H1 (cell line): ENCODE measurements at regions not wholly inside any gene's neighbourhood (a gene's known extent, or its start where the extent isn't known, plus 50 kb on each side); places are given as distances from the start of the nearest gene placed in this dataset.

ENCODE experiments used
- CTCF ChIA-PET: fragments of 300-600 bp; sonication (Branson Sonifier 250); formaldehyde crosslinking; loops from one replicate; lab custom pipeline; 2021; ENCODE audit not compliant: partially characterized antibody; lab: Charles Lee
- POLR2A ChIA-PET: fragments of 300-600 bp; sonication (Branson Sonifier 250); formaldehyde crosslinking; loops from one replicate; lab custom pipeline; 2021; ENCODE audit warnings: inconsistent platforms; ENCODE audit not compliant: partially characterized antibody; lab: Charles Lee
- DNase-seq, 2 experiments: peaks; one replicate each; pipeline versions ENCODE4 v3.0.0 to v3.0.0-alpha.2; 2010 to 2022; ENCODE audit warnings: low spot score in 2 of 2, low read depth in 1 of 2, mixed read lengths in 1 of 2
- FAIRE-seq: peaks from 2 replicates; lab custom pipeline; 2011; peaks lifted over from hg19 to GRCh38; lab: Jason Lieb, UNC
- H2AFZ ChIP-seq: 2 replicates; pipeline ENCODE4 v1.8.1; 2012; ENCODE audit warnings: low read length, inconsistent platforms
- H2AK5ac ChIP-seq: 2 replicates; pipeline ENCODE4 v1.6.1; 2013; ENCODE audit warnings: low read depth, low read length
- H2BK120ac ChIP-seq: replicated peaks from 2 replicates; pipeline ENCODE3; 2013; ENCODE audit warnings: low read depth, low read length, inconsistent platforms
- H2BK12ac ChIP-seq: 2 replicates; pipeline ENCODE4 v1.6.1; 2013; ENCODE audit warnings: low read depth, low read length
- H2BK15ac ChIP-seq: 2 replicates; pipeline ENCODE4 v1.6.1; 2013; ENCODE audit warnings: low read length
- H2BK20ac ChIP-seq: 2 replicates; pipeline ENCODE4 v1.6.1; 2013; ENCODE audit warnings: low read length
- H2BK5ac ChIP-seq: 2 replicates; pipeline ENCODE4 v1.6.1; 2013; ENCODE audit warnings: low read depth, low read length
- H3K14ac ChIP-seq: 2 replicates; pipeline ENCODE4 v1.6.1; 2013; ENCODE audit warnings: inconsistent platforms; ENCODE audit not compliant: insufficient read length
- H3K18ac ChIP-seq: 2 replicates; pipeline ENCODE4 v1.6.1; 2013; ENCODE audit warnings: low read length; ENCODE audit errors: extremely low read depth
- H3K23ac ChIP-seq: 2 replicates; pipeline ENCODE4 v1.6.1; 2013; ENCODE audit warnings: inconsistent platforms; ENCODE audit not compliant: insufficient read length
- H3K23me2 ChIP-seq: 2 replicates; pipeline ENCODE4 v1.6.1; 2013; ENCODE audit warnings: low read depth, low read length
- H3K27ac ChIP-seq: 2 replicates; pipeline ENCODE4 v1.6.1; 2011; ENCODE audit warnings: low read depth, low read length, inconsistent platforms
- H3K27me3 ChIP-seq, 4 experiments: replicated peaks in 1 of 4; 1 replicate in 1 of 4; 2 replicates in 3 of 4; pipeline versions ENCODE4 v1.6.1 to v1.8.1; 2011 to 2013; ENCODE audit warnings: low read length in 3 of 4, mild to moderate bottlenecking in 3 of 4, inconsistent platforms in 2 of 4, mixed read lengths in 2 of 4, moderate library complexity in 1 of 4; ENCODE audit not compliant: control insufficient read depth in 3 of 4, insufficient read depth in 3 of 4; ENCODE audit errors: extremely low read depth in 1 of 4
- H3K36me3 ChIP-seq, 4 experiments: 2 replicates each; pipeline versions ENCODE4 v1.6.1 to v1.8.1; 2011 to 2013; ENCODE audit warnings: mild to moderate bottlenecking in 4 of 4, low read length in 3 of 4, moderate library complexity in 2 of 4, control low read depth in 1 of 4, inconsistent platforms in 1 of 4; ENCODE audit not compliant: insufficient read depth in 4 of 4, control insufficient read depth in 2 of 4
- H3K4ac ChIP-seq: replicated peaks from 2 replicates; pipeline ENCODE3; 2013; ENCODE audit warnings: low read length, low read depth, mixed read lengths, inconsistent platforms; ENCODE audit not compliant: insufficient read length
- H3K4me1 ChIP-seq, 4 experiments: replicated peaks in 1 of 4; 1 replicate in 1 of 4; 2 replicates in 3 of 4; pipeline versions ENCODE4 v1.6.1 to v1.8.1; 2011 to 2013; ENCODE audit warnings: low read length in 3 of 4, inconsistent platforms in 2 of 4, mixed read lengths in 1 of 4; ENCODE audit not compliant: insufficient read depth in 4 of 4, control insufficient read depth in 3 of 4
- H3K4me2 ChIP-seq, 2 experiments: 2 replicates each; pipeline versions ENCODE4 v1.6.1 to v1.8.1; 2011 to 2013; ENCODE audit warnings: low read depth in 2 of 2, low read length in 2 of 2, control low read depth in 1 of 2, inconsistent platforms in 1 of 2, mild to moderate bottlenecking in 1 of 2; ENCODE audit not compliant: insufficient read depth in 1 of 2
- H3K4me3 ChIP-seq, 4 experiments: fragments of 200-600, 300-600 bp in 1 of 4; sonication (generic), shearing (Covaris generic), sonication (Bioruptor Twin) in 1 of 4; 2 replicates each; pipeline versions ENCODE4 v1.5.1 to v1.8.1; 2011 to 2016; ENCODE audit warnings: low read length in 4 of 4, low read depth in 3 of 4, control low read depth in 2 of 4, inconsistent platforms in 2 of 4, mild to moderate bottlenecking in 2 of 4, mixed read lengths in 1 of 4, moderate library complexity in 1 of 4; ENCODE audit not compliant: insufficient read depth in 2 of 4; ENCODE audit errors: extremely low read depth in 1 of 4
- H3K56ac ChIP-seq: replicated peaks from 2 replicates; pipeline ENCODE3; 2013; ENCODE audit warnings: low read depth, mild to moderate bottlenecking, mixed read lengths, low read length, inconsistent platforms; ENCODE audit not compliant: insufficient read length
- H3K79me1 ChIP-seq: 2 replicates; pipeline ENCODE4 v1.6.1; 2013; ENCODE audit warnings: low read depth, low read length, control low read depth
- H3K79me2 ChIP-seq, 2 experiments: 2 replicates each; pipeline versions ENCODE4 v1.6.1 to v1.8.1; 2012 to 2013; ENCODE audit warnings: low read length in 2 of 2, mild to moderate bottlenecking in 2 of 2, inconsistent platforms in 1 of 2; ENCODE audit not compliant: insufficient read depth in 2 of 2, control insufficient read depth in 1 of 2
- H3K9ac ChIP-seq, 4 experiments: replicated peaks in 1 of 4; 1 replicate in 1 of 4; 2 replicates in 3 of 4; pipeline versions ENCODE4 v1.6.1 to v1.8.1; 2011 to 2013; ENCODE audit warnings: low read depth in 3 of 4, low read length in 3 of 4, control low read depth in 2 of 4, mild to moderate bottlenecking in 2 of 4, moderate library complexity in 2 of 4, inconsistent platforms in 1 of 4; ENCODE audit errors: extremely low read depth in 1 of 4
- H3K9me3 ChIP-seq, 2 experiments: 2 replicates each; pipeline versions ENCODE4 v1.6.1 to v1.8.1; 2012 to 2013; ENCODE audit warnings: mild to moderate bottlenecking in 2 of 2, moderate library complexity in 2 of 2, control low read depth in 1 of 2, inconsistent platforms in 1 of 2, low read depth in 1 of 2, low read length in 1 of 2, mixed read lengths in 1 of 2; ENCODE audit not compliant: insufficient read depth in 2 of 2
- H4K20me1 ChIP-seq, 2 experiments: replicated peaks in 1 of 2; 2 replicates each; pipeline versions ENCODE3 to v1.8.1; 2011 to 2013; ENCODE audit warnings: inconsistent platforms in 2 of 2, low read length in 2 of 2, mild to moderate bottlenecking in 1 of 2; ENCODE audit not compliant: insufficient read depth in 2 of 2, control insufficient read depth in 1 of 2
- H4K5ac ChIP-seq: 2 replicates; pipeline ENCODE4 v1.6.1; 2013; ENCODE audit warnings: low read length, low read depth, mixed read lengths, inconsistent platforms; ENCODE audit not compliant: insufficient read length
- H4K8ac ChIP-seq: 2 replicates; pipeline ENCODE4 v1.8.0; 2013; ENCODE audit warnings: mild to moderate bottlenecking, moderate library complexity, low read length, inconsistent platforms; ENCODE audit not compliant: insufficient read depth; ENCODE audit errors: extremely low read depth
- H4K91ac ChIP-seq: replicated peaks from 2 replicates; pipeline ENCODE3; 2013; ENCODE audit warnings: low read length, mixed read lengths, inconsistent platforms; ENCODE audit not compliant: insufficient read length
- CHD1 ChIP-seq: IDR thresholded peaks from 2 replicates; pipeline ENCODE4 v1.6.1; 2012; ENCODE audit warnings: low read depth, low read length, improper control_type of control experiment
- RXRA ChIP-seq: IDR thresholded peaks from 2 replicates; pipeline ENCODE4 v1.6.1; 2011; ENCODE audit warnings: low read depth, mild to moderate bottlenecking, low read length, moderate library complexity; ENCODE audit not compliant: insufficient read depth
- TAF7 ChIP-seq: optimal IDR thresholded peaks from 2 replicates; pipeline ENCODE3; 2011; ENCODE audit warnings: low read depth, mild to moderate bottlenecking, inconsistent platforms, low read length, moderate library complexity, borderline replicate concordance
- WGBS, 2 experiments: shearing (Covaris generic) in 1 of 2; methylation state at CpG; one replicate each; pipeline versions ENCODE4 v1.1.6 to v1.1.7; 2013 to 2015; ENCODE audit warnings: low lambda C conversion rate in 2 of 2, mixed read lengths in 2 of 2, inconsistent platforms in 1 of 2, low coverage in 1 of 2, missing lambda C conversion rate in 1 of 2; ENCODE audit not compliant: insufficient replicate concordance in 2 of 2, insufficient coverage in 1 of 2, insufficient read length in 1 of 2; ENCODE audit errors: extremely low coverage in 1 of 2, missing lambda C conversion rate in 1 of 2; 5-methylcytosine and 5-hydroxymethylcytosine counted together
- TF ChIP-seq, protein P1 (sequence below): IDR thresholded peaks from 2 replicates; pipeline ENCODE4 v1.6.1; 2012; ENCODE audit warnings: inconsistent platforms

DNA sequence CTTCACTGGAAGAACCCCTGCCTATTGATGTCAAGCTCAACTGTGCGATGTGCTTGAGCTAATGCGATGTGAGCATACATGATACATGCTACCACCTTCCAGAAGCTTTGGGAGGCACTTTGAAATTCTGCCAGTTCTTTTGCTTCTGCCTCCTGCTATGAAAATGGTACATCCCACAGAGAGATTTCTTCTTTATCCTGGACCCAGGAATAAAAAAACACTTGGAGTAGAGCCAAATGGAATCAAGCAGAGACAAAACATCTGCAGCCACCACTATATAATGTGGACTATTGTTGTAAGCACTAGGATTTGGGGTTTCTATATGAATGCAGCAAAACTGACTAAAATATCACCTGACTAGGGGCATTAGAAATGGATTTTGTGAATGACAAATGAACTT lies 119.9 kb upstream of the GAP43 start:
- H3K27me3 ChIP-seq = no peaks in the 10 kb centered on the region
- no peaks in the 10 kb centered on the region for H4K20me1 ChIP-seq
- no peak overlapping the region for H2BK12ac ChIP-seq
- H3K27ac ChIP-seq = no peak overlapping the region
- ChIA-PET POLR2A (interaction anchor here (2.9 kb wide), 1 partner anchor 10 kb away, joined by 11 read pairs; no protein-coding TSS in a partner anchor), CTCF (interaction anchor here (0.8 to 1.5 kb wide), 3 partner anchors 19 to 368 kb away, joined by 3 to 4 read pairs (median 3); no protein-coding TSS in a partner anchor)
- FAIRE-seq (no peak), DNase-seq (no peak)
- H3K23ac ChIP-seq = no peak overlapping the region
- no peak overlapping the region for H2AK5ac ChIP-seq
- H3K4me1 ChIP-seq = no peaks in the 10 kb centered on the region
- no peak overlapping the region for H4K91ac ChIP-seq
- H2BK120ac ChIP-seq = no peak overlapping the region
- H3K36me3 ChIP-seq = no peaks in the 10 kb centered on the region
- 68% methylated on average over 2 of the region's 2 CpGs; no CpG with 5 or more reads in 1 of the 2 experiments for WGBS, 2 experiments
- H2BK20ac ChIP-seq = no peak overlapping the region
- no peak overlapping the region for H3K4me2 ChIP-seq
- no peak overlapping the region for H3K56ac ChIP-seq
- no peak overlapping the region for H3K18ac ChIP-seq
- H3K9ac ChIP-seq = no peak overlapping the region
- no peak overlapping the region for H4K8ac ChIP-seq
- H3K79me1 ChIP-seq = no peaks in the 10 kb centered on the region
- no peak overlapping the region for H2AFZ ChIP-seq
- peaks cover 7 to 10% of the 10 kb centered on the region in 2 experiments; a peak in 3 of 4 replicates for H3K9me3 ChIP-seq
- H3K4ac ChIP-seq = no peak overlapping the region
- H4K5ac ChIP-seq = no peak overlapping the region
- H3K79me2 ChIP-seq = no peaks in the 10 kb centered on the region
- no peak overlapping the region for H2BK15ac ChIP-seq
- no peak overlapping the region for H3K14ac ChIP-seq
- H2BK5ac ChIP-seq = no peak overlapping the region
- H3K23me2 ChIP-seq = no peaks in the 10 kb centered on the region
- H3K4me3 ChIP-seq = no peak overlapping the region
- TF ChIP-seq, protein P1, sequence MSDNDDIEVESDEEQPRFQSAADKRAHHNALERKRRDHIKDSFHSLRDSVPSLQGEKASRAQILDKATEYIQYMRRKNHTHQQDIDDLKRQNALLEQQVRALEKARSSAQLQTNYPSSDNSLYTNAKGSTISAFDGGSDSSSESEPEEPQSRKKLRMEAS = no peak
- TF ChIP-seq CHD1 (no peak), RXRA (no peak), TAF7 (no peak)
